HS-27A (cell line): ENCODE measurements at regions not wholly inside any gene's neighbourhood (a gene's known extent, or its start where the extent isn't known, plus 50 kb on each side); places are given as distances from the start of the nearest gene placed in this dataset.
"Not testable (repeated sequence)": the region's sequence is repeated elsewhere in the genome, so short reads cannot be mapped to it uniquely, and the experiment has no call there.

Experiments
- DNase-seq: peaks from one replicate; pipeline ENCODE4 v3.0.0-alpha.2; 2012; ENCODE audit warnings: low read depth, missing footprints

DNA sequence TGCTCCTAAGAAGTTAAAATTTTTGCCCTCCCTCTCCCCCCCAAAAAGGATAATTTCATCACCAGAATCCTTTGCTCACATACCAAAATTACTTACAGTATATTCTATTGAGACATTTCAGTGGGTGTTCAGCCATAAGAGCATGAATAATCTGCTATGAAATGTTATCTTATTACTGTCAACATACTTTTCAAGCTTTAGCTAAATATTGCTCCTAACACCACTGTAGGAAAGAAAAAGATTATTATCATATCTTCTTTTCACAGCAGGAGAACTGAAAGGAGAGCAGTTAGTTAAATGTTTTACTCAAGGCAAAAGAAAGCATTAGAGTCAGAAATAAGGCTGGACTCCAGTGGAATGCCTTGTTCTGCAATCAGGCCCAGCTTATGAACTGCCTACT lies 231.0 kb upstream of the GYPA start:
- DNase-seq: no peak

DNA sequence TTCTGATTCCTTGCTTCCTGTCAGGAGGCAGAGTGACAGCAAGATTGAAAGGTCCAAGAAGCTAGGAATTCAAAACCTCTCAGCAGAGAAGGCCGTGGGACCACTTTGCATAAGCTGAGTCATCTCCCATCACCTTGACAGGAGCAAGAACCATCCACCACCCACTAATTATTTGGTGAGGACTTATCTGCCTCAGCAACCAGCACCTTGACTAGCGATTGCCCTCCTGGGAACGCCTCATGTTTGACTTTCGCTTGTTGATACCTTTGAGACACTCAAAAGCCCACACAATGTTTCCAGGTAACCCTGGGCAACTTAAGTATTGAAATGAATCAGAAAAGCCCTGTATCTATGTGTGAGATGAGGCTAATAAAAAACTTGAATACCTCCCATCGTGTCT lies 233.5 kb upstream of the GYPA start:
- no peak for DNase-seq

DNA sequence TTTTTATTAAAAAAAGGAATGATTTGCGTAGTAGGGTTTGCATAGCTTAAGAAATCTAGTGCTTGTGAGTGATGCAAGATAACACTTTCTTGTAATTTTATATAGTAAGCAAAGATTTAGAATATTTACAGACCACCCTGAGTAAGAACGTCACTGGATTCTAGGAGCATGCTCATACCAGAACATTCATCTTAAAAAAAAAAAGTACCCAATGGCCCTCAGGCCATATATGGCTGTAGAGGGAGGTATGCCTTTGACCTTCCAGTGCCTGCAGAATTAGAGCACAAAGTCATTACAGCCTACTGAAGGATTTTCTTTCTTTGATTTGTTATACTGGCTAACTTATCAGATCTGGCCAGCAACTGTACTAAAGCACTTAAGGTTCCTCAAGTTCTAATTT lies 236.3 kb upstream of the GYPA start:
- DNase-seq: no peak

DNA sequence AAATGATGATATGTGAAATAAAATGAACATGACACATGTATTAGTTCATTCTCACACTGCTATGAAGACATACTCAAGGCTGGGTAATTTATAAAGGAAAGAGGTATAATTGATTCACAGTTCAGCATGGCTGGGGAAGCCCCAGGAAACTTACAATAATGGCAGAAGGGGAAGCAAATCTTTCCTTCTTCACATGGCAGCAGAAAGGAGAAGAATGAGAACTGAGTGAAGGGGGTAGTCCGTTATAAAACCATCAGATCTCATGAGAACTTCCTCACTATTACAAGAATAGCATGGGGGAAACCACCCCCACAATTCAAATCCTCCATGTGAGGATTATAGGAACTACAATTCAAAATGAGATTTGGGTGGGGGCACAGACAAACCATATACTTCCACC lies 243.9 kb upstream of the GYPA start:
- no peak for DNase-seq

DNA sequence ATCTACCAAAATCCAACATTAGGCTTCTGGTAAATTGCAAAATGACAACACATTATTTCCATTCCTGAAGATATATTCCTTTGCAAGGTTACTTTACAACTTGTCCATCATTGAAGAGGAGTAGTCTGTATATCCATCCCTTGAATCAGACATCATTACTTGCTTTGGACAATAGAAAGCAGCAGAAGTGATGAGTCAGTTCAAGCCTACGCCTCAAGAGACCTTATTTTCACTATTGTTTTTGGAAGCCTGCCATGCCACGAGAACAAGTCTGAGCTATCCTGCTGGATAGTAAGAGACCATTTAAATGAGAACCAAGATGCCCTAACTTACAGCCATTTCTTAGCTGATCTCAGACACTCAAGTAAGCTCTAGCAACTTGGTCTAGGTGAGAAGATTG lies 246.0 kb upstream of the HHIP start:
- peak; percentile 94 for DNase-seq

DNA sequence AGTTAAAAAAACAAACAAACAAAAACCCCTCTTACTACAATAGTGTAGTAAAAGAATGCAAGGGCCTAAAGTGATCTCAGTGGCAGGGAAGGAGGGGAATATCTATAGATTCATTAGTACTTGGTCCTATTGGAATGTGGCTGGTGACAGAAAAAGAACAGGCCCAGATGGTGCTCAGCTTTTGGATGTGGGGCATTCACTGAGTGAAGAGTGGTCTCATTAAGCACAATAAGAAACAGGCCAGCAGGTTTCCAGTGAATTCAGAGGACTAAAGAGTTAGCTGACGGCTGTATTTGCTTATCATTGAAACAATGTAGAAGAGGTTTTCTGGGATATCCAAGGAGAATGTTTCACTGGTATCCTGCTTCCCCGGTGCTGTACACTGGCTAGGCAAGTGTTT lies 243.8 kb upstream of the HHIP start:
- no peak for DNase-seq

DNA sequence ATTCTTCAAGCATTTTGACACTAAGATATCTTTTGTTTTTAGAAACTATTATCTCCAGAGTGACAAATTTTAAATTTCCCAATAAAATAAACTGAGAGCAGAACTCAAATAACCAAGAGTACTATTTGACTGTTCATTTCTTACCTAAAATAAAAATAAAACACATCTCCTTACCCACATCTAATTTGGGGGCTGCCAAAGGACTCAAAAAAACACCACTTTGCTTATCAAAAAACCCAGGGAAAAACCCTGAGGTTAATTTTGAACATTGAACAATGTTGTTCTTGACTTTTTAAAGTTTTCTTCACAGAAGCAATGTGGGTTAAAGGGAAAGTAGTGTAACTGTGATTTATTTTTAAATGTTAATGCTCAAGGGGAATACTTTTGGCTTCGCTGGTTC lies 243.0 kb upstream of the HHIP start:
- DNase-seq: no peak

DNA sequence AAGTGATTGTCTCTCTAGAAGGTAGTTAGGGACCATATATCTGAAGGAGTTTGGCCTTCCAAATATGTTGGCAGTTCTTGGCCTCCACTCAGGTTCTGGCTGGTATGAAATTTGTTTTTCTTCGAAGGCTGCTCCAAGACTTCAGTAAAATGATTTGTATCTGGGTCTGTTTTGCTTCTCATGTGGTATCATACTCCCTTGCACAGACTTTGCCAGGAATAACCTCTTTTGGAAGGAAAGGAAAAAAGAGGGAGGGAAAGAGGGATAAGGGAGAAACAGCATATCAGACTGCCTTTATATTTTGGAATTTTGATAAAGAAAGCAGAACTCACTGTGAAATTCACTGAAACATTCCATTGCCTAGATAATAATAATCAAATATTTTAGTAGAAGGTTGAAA lies 242.1 kb upstream of the HHIP start:
- DNase-seq: no peak

DNA sequence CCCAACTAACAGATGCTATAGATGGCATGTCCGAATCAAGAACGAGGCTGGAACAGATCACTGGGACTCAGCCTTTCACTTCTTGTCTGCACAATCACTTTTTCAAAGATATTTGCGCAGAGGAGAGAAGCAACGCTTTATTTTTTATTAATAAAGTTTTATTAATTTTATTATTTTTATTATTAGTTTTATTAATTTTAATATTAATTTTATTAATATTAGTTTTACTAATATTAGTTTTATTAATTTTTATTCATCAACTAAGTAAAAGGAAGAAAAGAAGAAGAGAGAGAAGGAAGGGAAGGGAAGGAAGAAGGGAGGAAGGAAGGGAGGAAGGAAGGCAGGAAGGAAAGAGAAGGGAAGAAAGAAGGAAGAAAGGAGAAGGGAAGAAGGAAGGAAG lies 236.4 kb upstream of the HHIP start:
- no peak for DNase-seq

DNA sequence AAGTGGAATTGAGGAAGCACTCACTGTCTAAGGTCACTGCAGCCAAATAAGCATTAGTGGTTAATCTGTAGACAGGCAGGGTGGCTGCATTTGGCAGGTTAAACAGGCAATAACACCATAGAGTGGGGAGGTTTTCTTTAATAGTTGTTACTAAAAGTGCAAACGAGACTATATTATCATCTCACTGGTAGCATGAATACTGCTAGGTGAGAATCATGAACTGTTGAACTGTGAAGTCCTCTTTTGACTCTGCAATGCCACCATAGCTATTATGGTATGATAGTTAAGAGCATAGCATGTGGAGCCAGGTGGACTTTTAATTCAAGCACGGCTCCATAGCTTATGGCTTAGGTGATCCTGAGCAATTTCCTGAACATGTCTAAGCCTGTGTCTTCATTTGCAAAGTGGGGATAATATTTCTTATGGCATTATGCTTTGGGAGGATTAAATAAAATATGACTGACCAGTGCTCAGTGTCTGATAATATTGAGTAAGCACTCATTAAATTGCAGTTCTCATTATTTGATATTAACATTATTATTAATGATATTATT lies 235.6 kb upstream of the HHIP start:
- DNase-seq: no peak

DNA sequence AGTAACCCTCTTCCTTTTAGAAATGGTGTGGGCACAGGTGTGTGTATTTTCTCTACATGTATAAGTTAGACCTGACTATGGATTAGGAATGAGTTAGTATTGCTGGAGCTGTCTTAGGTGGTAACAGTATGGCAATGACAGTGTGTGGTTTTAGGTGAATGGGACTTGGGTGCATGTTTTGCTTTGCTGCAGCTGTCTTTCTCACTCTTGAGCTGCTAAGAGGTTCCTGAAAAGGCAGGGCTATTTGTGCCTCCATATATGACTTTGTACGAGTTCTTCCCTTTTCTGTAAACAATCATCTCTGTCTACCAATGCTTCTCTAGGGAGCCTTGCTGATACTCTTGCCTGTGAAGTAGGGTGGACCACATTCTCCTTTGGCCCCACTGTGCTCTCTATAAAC lies 234.8 kb upstream of the HHIP start:
- no peak for DNase-seq

DNA sequence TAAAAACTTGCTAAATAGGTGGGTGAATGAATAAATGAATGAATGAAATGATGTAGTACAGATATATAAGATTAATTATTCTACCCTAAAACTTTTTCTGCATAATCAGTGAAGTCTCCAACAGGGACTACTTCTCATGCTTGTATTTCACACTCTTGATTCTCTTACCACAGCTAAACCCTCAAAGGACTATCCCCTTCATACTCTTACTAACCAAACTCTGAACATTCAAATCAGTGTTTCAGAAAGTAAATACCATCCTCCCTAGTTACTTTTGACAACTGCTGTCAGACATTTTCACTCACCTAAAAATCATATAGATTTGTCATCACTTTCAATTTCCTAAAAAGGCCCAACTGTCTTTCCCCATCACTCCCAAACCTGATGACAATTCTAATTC lies 234.3 kb upstream of the HHIP start:
- DNase-seq: no peak

DNA sequence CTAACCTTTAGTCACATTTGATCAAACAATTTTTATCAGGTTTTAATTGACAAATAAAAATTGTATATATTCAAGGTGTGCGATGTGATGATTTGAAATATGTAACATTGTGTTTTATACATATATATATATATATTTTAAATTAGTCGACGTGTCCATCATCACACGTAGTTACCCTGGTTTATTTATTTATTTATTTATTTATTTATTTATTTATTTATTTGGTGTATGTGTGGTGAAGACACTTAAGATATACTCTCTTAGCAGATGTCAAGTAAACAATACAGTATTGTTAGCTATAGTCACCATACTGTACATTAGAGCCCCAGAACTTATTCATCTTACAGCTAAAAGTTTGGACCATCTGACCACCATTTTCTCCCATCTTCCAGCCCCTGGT lies 224.9 kb upstream of the HHIP start:
- DNase-seq: no peak

DNA sequence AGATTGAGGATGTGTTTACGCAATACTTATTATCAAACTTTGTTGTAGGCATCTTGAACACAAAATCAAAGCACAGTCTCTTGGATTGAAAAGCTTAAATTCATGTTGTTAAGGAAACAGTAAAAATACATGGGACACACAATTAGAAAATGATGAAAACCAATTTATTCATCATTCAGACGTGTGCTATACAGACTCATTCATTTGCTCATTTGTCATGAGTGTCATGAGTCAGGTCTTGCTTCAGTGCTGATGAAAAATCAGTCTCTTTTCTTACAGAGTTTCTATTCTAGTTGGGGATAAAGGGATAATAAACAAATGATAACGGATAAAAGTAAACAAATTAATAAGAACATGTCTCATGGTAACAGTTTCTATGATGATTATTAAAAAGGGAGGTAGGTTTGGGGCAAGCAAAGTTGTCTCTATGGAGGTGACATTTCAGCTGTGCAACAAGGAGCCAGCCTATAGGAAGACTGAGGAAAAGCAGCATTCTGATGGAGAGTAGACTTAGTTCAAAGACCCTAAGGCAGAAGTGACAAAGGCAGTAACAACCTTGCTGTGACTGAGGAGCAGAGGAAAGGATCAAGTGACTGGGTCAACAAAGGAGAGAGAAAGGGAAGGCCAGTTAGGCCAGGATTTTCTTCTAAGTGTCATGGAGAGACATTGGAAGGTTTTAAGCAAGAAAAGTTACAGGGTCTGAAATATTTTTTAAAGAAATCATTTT lies 224.0 kb upstream of the HHIP start:
- DNase-seq: no peak

DNA sequence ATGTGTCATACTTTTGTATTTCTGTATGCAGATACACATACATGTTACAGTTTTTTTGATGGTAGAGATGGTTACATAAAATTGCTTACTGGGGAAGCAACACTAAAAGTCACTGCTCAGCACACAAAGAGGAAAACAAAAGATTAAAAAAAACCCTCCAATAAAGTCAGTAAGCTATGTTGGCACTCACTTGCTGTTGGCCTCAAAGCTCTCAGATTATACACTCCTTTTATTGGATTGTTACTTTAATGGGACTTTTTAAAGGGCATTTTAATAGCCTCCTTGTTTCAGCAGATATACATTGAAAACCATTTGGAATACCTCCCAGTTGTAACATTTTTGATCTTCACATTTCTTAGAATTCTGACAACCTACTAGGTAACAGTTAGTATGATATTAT lies 222.0 kb upstream of the HHIP start:
- DNase-seq: no peak

DNA sequence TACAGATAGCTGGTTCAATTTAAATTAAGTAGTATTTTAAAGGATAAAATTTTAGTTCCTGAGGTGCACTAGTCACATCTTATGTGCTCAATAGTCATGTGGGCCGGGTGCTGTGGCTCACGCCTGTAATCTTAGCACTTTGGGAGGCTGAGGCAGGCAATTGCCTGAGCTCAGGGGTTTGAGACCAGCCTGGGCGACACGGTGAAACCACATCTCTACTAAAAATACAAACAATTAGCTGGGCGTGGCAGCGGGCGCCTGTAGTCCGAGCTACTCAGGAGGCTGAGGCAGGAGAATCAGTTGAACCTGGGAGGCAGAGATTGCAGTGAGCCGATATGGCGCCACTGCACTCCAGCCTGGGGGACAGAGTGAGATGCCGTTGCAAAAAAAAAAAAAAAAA lies 219.9 kb upstream of the HHIP start:
- not testable (repeated sequence) for DNase-seq

DNA sequence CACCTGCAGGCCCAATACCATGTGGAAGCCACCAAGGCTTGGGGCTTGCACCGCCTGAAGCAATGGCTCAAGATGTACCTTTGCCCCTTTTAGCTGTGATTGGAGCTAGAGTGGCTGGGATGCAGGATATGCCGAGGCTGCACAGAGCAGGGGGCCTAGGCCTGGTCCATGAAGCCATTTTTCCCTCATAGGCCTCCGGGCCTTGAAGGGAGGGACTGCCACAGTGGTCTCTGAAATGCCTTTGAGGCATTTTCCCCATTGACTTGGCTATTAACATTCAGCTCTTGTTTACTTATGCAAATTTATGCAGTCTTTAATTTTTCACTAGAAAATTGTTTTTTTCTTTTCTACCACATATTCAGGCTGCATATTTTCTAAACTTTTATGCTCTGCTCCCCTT lies 203.2 kb upstream of the HHIP start:
- no peak for DNase-seq

DNA sequence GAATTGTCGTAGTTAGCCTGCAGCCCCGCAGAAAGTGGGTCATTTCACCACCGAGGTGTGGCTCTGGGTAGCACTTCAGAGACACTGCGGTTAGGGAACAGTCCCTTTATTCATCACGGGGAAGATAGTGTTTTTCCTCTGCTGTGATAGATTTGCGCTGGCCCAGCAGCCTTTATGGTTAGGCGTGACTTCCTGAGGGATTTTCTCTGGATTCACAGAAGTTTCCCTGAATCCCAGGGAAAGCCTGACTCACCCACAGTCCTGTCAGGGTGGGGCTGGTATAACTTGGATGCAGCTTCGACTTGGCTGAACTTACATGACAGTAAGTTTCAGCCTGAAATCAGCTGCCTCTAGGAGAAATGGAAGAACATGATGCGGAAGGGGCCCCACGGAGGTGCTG lies 196.3 kb upstream of the HHIP start:
- peak; percentile 31 for DNase-seq

DNA sequence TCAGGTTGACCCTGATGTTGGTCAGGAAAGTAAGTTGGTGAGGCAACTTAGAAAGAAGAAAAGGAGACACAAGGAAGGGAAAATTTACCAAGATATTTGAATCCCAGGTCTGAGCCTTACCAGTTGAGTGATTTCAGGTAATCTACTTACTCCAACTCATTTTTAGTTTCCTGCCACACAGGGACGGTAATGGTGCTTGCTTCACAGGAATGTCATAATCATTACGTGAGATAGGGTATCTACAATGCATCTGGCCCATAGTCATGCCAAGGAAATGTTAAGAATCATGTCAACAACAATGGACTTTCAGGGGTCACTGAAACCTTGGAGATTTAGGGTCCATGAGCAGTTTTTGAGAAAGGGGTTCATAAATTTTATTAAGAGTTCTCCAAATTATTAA lies 195.4 kb upstream of the HHIP start:
- no peak for DNase-seq

DNA sequence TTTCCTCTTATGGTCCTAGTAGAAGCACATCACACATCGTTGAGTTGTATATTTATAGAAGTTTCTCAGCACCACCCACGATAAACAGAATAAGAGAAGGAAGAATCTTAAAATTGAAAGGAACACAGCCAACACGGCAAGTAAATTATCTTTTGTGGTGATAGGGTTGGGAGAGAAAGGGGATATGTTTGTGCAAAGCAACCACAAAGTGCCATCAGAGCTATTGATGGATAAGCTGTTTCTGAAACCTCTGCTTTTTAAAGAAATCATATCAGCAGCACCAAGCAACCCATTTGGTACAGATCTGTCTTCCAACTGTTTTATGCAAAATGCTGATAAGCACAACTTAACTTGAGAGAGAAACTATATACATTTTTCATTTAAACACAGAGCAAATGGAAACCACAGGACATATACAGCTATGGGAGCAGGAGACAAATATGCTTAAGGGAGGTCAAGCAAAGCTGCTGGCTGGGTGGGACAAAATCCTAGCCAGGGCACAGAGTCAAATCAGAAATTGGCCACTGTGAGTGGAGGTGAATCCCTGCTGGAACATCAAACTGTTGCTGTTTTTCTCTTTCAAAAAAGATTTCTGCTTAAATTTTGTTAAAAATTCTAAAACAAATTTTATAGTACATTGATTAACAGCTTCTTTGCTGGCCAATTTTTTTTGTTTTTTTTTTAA lies 194.0 kb upstream of the HHIP start:
- DNase-seq: no peak

DNA sequence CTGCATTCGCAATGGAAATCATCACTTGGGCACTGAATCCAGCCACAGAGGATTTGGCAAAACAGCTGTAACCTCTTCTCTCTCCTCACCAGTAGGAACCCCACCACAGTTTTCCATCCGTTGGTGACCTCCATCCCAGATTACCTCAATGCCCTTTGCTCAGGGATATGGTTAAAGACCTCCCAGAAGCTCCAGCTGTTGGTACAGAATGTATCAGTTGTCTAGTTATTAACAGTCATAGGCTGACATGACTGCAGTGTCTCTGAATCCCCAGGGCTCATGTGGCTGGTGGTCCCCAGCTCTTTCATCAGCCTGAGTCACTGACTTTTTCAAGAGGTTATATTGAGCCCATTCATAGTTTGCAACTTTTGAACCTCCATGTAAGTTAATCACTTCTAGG lies 189.8 kb upstream of the HHIP start:
- no peak for DNase-seq

DNA sequence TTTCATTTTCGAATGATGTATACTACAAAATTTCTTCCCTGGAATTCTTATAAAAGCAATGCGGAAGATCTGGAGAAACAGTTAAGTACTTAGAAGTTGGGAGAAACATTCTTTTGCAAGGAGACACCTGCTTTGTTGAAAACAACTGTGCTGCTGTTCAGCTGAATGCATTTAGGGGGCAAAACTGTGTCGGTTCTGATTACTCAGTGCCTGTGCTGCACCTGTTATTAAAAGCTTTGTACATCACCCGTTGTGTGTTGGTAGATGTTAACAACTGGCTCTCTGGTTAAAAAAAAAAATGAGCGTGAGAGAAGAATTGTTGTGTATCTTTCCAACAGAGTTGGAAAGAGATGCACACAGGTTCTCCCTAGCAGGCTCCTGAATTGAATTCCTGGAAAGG lies 184.1 kb upstream of the HHIP start:
- no peak for DNase-seq

DNA sequence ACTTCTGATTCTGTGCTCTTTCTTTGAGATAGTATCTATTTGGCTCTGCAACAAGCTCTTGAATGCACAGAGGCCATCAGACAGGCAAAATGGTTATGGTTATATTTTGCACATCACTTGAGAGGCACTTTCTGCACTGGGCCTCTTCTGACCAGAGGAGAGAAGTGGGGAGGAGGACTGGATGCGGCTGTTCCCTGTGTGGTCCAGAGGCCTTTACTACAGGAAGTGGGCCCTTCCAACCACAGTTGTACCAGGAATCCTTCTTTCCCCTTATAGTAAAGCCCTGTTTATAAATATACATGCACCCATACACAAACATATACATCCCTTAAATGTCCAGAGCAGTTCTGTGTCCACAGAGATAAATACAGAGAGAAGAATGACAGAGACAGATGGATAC lies 182.7 kb upstream of the HHIP start:
- no peak for DNase-seq

DNA sequence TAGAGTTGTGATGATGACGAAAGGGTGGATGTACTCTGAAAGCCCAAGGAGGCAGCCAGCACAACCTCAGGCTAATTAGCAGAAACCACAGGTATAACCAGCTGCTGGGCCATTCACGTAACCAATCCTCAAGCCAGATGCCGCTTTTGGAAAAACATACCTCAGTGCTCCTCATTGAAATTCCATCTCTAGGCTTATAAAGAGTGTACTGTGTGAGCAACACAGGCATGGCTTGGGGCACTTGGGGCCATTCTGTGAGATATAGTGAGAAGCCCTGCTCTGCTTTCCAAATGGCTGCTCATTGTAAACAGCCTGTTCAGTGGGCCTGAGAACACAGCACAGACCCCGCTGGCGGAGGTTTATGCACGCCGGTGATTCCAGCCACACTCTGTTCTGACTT lies 182.1 kb upstream of the HHIP start:
- no peak for DNase-seq
